ENCODE measurements at regions not wholly inside any gene's neighbourhood (a gene's known extent, or its start where the extent isn't known, plus 50 kb on each side); places are given as distances from the start of the nearest gene placed in this dataset.

- TF ChIP-seq CTCF (IDR thresholded peaks at IDR 0.05; ENCODE audit: extremely low read depth in 1 of 2, insufficient read depth in 1 of 2, low read depth in 1 of 2, low read length in 2 of 2) (no peak), EZH2 (IDR thresholded peaks at IDR 0.05; ENCODE audit: borderline replicate concordance, low read depth, low read length, severe bottlenecking) (no peak), POLR2A (IDR thresholded peaks at IDR 0.05; ENCODE audit: low read depth, low read length) (no peak), POLR2AphosphoS5 (IDR thresholded peaks at IDR 0.05; ENCODE audit: insufficient read depth, low read depth, low read length) (no peak), MAX (IDR thresholded peaks at IDR 0.05; ENCODE audit: insufficient read depth, insufficient read length) (no peak), MYC (IDR thresholded peaks at IDR 0.05; ENCODE audit: low read depth, low read length) (no peak), FOS (IDR thresholded peaks at IDR 0.05; ENCODE audit: borderline replicate concordance, insufficient read depth, low read length) (no peak), JUN (IDR thresholded peaks at IDR 0.05; ENCODE audit: borderline replicate concordance, insufficient read depth, insufficient read length, low read depth) (no peak)
These were observed 72.4 kb upstream of the SPRY4 start for GRCh38 chr5:142397178-142397577.
